Inflammatory macrophage treated with lipopolysaccharide for 1 hour (primary cell): ENCODE measurements at regions not wholly inside any gene's neighbourhood (a gene's known extent, or its start where the extent isn't known, plus 50 kb on each side); places are given as distances from the start of the nearest gene placed in this dataset.

ENCODE experiments used
- DNase-seq, 2 donors: peaks; one replicate each; pipeline ENCODE4 v3.0.0-alpha.2; 2020 to 2022

DNA sequence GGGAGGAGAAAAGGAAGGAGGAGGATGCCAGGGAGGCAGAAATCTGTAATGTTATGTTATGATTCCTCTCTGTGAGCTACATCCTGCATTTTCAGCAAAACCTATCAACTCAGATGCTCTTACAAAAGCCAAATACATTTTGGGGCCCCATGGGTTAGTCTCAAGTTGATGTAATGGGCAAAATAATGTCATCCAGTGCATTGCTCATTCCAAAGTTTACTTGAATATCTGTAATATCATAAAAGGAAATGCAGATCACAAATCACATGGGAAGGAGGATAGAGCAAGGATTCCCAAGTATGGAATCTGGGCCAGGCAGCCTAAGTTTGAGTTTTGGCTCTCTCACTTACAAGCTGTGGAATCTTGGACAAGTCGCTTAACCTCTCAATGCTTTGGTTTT is 74.9 kb upstream of the SOD3 start:
- no peak for DNase-seq

DNA sequence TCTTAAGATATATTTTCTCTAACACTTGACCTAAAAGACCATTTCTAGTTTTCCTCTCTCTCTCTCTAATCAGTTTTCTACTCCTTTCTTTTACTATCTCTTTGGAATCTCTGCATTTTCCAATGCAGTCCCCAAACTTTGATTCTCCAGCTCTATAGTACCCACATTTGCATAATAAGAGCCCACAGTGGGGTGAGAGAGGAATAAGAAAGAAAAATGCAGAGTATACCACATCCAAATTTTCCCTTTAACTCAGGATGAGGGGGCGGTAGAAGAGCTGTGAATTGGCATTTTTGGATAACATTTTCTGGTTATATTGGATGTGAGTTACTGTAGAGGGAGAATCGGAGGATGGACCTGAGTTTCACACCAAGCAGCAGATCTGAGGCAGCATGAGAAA is 74.4 kb upstream of the SOD3 start:
- no peak for DNase-seq

DNA sequence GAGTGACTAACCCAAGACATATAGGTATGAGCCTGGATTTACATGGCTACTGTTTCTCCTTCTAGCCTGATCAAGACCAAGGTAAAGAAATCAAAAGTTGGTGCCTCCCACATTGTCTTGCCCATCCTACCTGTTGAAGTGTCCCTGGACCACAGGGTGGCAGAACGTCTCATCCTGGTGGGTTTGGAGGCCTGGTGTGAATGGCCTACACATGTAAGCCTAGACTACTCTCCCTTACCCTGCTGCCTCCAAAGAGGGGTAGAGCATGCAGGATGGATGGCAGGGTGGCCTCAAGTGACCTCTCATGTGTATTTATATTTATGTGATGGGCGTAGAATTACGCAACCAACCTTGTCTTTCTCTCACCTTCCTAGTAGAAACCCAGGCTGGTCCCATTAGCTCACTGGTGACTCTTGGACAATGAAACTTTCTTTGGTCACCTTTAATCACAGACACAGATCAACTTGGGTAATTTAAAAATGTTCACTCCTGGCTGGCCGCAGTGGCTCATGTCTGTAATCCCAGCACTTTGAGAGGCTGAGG is 73.3 kb upstream of the SOD3 start:
- DNase-seq = no peak

DNA sequence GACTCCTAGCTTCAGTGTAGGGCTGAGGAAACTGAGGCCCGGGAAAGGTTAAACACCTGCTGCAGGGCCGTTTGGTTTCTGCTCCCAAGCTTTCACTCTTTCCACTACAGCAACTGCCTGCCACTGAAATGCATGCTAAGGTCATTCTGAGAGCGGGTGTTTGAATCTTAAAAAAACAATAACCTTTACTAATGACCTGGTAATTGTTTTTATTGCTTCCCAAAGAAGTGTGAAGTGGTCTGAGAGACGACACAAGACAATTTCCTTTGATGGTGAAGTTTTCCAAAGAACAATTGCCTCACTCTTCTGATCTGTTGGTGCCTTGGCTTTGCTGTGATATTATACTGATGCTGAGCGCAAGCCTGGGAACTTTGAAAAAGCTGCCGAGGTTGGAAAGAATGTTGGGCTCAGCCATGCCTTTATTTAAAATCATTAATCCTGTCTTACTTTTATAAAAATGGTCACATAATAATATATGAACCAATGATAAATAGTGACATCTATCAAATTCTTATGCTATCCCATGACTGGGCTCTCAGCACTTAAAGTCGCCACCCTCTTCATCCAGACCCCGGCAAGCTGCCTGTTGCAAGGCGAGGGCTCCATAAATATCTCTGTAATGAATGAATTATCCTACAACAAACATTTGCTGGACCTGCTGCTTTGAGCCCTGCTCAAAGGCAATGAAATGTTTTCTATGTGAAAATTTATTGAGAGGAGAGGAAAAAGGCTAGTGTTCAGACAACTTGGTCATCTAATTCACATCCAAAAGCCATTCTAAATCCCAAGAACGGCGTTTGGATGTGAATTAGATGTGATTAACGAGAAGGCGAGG is 67.8 kb upstream of the SOD3 start:
- DNase-seq = no peak

DNA sequence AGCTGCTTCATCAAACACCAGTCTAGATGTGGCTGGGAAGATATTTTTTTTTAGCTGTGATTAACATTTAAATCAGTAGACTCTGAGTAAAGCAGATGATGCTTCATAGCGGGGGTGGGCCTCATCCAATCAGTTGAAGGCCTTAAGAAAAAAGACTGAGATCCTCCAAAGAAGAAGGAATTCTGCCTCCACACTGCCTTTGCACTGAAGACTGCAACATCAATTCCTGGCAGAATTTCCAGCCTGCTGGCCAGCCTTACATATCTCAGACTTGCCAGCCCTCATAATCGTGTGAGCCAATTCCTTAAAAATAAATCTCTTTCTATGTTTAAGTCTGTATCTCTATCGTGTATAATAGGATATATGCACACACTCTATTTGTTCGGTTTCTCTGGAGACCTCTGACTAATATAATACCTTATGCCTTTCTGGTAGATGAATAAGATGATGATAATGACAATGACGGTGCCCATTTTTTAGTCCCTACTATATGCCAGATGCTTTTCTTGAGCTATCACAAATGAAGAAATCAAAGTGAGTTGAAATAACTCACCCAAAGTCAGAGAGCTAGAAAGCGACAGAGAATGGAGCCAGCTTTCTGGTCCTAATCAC is 66.1 kb upstream of the SOD3 start:
- no peak for DNase-seq

DNA sequence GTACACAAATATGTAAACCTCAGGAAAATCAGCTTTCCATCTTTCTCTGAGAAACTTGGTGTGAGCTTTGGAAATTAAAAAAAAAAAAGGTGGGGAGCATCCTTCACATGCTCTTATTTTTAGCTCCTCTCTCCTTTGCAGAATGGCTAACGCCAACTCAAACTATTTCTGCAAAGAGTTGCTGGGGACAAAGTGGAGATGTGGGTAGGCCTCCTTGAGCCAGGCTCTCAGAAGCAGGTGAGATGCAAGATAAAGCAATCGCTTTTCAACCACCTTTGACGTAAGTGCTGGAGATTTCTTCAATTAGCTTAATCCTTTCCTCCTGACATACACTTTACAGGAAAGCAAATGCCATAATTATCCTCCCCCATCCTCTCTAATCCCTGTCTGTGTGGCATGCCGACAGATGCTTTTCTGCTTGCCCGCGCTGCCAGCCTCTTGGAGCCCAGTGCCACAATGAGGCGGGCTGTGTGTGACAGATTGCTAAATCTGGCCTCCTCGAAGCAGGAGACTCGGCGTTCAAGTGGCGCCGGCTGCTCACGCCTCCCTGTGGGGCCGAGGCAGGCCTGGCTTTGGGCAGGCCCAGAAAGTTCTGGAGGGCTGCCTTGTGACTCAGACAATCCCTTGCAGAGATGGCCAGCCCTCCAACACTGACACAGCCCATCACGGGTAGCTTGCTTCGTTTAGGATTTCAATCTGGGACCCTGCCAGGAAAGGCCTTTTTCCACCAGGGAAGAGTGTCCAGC is 64.9 kb upstream of the SOD3 start:
- DNase-seq = no peak

DNA sequence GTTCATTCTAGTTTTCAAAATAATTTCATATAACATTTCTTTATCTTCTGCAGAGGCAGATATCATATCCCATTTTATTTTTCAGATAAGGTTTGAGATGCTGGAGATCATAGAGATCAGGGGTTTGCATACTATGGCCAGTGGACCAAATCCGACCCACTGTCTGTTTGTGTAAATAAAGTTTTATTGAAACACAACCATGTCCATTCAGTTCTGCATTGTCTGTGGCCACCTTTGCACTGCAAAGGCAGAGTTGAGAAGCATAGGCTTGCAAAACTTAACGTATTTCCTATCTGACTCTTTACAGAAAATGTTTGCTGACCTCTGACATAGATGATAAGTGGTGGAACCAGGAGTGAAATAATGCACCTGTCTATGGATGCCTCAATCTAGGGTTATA is 63.9 kb upstream of the SOD3 start:
- no peak for DNase-seq

DNA sequence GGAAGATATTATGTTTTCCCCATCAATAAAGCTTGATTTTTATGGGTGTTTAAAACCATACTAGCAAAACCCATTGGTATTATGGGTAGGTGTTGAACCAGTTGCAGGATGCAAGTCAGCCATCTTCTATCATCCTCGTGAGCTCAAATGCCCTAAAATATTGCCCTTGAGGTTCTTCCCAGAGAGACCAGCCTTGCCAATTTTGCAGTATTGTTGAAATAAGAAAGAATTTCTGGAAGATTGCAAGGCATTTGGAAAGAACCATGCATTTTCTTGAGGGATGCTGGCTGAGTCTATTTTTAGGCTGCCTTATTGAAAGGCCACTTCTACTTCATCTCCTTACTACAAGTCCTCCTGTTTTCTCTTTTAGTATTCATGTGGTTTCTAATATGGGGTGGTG is 60.9 kb upstream of the SOD3 start:
- no peak for DNase-seq

DNA sequence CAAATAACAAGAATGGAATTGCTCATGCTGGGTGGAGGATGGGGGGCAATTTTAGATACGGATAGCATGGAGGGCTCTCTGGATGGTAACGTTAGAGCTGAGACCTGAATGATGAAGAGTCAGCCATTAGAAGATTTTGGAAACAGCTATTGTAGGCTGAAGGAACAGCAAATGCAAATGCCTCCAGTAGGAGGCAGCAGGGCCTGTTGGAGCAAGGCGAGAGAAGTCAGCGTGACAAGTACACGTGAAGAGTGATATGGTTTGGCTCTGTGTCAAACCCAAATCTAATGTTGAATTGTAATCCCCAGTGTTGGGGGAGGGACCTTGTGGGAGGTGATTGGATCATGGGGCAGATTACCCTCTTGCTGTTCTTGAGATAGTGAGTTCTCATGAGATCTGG is 59.3 kb upstream of the SOD3 start:
- DNase-seq = peak in 1 of 2 donors; percentile 23

DNA sequence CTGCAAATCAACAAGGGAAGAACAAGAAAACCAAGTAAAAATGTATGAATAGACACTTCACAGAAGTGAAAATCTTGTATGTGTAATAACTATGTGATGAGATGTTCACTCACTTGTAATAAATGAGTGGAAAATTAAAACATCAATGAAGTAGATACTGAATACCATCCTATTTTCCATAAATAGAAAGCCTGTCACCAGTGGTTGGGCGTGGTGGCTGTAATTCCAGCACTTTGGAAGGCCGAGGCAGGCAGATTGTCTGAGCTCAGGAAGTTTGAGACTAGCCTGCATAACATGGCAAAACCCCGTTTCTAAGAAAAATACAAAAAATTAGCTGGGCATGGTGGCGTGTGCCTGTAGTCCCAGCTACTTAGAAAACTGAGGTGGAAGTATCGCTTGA is 53.5 kb upstream of the SOD3 start:
- no peak for DNase-seq

DNA sequence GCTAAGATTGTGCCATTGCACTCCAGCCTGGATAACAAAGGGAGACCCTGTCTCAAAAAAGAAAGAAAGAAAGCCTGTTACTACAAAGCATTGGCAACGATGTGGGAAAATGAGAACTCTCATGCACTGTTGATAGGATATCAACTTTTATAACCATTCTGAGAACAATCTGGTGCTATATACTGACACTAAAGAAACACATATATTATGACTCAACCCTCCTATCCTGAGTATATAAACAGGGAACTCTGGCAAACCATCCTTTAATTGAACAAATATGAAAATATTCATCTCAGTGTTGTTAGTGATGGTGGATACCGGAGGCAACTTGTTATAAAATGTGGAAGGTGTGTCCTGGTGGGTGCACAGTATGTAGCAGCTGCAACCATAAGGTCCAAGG is 53.0 kb upstream of the SOD3 start:
- DNase-seq = no peak

DNA sequence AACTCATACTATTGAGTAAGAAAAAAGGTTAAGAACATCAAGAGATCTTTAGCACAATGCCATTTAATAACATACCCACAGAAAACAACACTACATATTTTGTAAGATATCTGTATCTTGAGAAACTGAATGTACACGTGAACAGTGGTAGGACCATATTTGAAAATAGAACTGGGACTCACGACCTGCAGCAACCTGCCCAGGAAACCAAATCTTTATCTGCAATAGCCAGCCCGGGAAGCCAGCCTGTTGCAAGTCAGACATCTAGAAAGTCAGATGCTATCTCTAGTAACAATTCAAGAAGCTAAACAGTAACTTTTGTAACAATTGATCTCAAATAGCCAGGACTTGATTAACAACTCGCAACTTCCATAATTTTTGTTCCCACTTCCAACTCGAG is 52.6 kb upstream of the SOD3 start:
- DNase-seq = no peak

DNA sequence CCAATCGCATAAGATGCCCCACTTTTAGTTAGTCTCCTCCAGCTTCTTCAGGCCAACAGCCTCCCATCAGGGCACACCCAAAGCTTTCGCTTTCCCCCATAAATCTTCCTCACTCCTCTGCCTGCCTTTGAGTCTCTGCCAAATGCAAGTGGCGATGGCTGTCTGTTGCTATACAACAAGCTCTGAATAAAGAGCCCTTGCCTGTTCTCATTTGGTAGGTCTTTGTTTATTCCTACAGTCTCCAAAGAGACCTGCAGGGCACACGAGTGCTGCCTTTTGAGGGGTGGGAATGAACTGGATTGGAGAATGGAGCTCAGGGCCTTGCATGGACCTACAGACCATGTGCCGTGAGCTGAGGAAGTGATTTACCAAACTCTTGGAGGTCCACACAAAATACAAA is 52.2 kb upstream of the SOD3 start:
- DNase-seq = no peak

DNA sequence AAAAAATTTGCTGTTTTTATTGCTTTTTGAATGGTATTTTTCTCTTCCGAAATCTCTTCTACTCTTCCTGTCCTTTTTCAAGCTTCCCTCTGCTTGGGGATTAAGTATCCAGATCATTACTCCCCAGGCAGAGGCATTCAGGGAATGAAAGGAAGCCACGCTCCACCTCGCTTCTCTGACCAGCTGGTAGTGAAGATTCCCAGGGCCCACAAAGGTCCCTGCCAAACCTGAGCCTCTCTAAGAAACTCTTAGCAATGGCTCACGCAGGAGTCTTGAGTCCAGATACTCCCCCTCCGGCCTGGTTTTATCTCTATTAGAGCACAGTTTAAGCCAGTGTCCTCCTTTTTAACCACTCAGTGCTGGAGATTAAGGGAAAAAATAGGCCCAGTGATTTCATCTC is 51.4 kb upstream of the SOD3 start:
- no peak for DNase-seq

DNA sequence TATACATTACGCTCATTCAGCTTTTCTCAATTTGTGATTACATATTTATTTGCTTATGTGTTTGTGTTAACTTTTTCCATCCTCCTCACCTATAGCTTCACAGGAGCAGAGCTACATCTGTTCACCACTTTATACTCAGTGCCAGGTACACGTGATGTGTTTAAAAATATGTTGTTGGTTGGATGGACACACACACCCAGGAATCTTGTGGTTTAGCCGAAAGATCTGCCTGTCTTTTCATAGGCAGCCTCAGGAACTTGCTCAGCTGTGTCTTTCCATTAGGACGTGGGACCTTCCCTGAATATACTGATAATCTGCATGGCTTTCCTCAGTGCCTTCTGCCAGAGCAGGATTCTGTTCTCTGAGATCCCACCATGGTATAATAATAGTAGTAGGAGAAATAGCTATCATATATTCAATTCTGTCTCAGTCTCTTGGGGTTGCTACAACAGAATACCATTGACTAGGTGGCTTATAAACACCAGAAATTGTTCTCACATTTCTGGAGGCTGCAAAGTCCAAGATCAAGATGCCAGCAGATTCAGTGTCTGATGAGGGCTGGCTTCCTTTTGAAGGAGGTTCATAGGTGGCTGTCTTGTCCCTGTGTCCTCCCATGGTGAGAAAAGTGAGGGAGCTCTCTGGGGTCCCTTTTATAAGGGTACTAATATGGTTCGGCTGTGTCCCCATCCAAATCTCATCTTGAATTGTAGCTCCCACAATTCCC is 50.0 kb upstream of the SOD3 start:
- no peak for DNase-seq
